ENCODE measurements at regions not wholly inside any gene's neighbourhood (a gene's known extent, or its start where the extent isn't known, plus 50 kb on each side); places are given as distances from the start of the nearest gene placed in this dataset.

DNA sequence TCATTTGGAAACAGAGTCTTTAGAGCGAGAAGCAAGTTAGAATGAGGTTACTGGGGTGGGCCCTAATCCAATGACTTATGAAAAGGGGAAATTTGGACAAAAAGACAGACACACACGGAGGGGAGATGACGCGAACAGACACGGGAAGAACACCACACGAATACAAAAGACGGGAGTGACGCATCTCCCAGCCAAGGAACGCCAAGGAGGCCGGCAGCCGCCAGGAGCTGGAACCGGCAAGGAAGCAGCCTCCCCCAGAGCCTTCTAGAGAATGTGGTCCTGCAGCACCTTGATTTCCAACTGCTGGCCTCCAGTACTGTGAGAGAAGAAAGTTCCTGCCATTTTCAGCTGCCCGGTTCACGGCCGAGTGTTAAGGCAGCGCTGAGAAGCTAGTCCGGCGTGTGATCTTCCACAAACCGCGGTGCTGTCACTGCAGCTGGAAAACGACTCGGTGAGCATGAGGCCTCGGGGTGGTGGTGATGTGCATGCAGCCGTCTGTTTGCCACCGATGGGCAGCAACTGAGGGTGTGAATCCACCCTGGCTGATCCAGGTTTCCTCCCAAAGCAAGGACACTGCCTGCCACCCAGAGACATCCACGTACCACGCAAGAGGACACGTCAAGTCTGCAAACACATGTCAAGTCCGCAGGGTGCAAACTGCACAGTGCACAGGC, 124.5 kb downstream of the NCOR2 start:
- no peak for DNase-seq

DNA sequence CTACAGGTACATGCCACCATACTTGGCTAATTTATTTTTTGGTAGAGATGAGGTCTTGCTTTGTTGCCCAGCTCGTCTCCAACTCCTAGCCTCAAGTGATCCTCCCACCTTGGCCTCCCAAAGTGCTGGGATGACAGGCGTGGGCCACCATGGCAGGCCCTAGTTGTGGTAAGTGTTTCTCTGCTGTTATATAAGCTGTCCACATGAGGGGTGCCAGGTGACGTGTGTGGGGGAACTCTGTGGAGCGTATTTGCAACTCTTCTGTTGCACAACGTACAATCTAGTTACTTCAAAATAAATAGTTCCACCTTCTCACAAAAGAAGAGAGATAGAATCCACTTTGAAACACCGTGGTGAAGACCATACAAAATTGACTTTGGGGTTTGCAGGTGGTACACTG, 125.1 kb downstream of the NCOR2 start:
- peak in 1 of 2 donors; percentile 42 for DNase-seq

DNA sequence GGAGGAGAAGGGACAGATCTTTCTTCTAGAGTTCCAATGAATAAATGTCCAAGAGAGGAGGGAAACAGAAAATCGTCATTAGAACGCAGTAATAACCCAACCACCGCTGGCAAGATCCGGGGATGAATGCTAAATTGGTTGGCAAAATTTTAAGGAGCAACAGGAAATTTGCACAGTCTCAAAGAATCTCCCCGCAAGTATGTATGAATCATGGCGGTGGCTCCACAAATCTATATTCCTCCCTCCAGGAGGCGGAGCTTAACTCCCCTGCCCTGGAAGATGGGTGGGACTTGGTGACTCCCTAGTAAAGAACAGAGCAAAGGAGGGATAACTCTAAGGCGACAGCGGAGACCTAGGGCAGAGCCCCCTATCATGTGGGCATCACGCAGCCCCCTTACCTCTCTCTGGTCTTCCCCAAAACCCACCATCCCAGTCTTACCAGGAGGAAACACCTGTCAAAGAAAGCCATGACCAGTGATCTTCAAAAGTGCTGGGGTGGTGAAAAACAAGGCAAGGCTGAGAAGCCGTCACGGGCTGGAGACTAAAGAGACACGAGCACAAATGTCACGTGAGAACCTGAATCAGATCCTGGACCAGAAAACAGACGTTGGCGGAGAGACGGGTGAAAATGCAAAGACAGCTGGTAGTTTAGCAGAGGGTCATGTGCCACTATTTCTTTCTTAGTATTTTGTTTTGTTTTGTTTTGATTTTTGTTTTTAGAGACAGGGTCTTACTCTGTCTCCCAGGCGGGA, 125.8 kb downstream of the NCOR2 start:
- no peak for DNase-seq

DNA sequence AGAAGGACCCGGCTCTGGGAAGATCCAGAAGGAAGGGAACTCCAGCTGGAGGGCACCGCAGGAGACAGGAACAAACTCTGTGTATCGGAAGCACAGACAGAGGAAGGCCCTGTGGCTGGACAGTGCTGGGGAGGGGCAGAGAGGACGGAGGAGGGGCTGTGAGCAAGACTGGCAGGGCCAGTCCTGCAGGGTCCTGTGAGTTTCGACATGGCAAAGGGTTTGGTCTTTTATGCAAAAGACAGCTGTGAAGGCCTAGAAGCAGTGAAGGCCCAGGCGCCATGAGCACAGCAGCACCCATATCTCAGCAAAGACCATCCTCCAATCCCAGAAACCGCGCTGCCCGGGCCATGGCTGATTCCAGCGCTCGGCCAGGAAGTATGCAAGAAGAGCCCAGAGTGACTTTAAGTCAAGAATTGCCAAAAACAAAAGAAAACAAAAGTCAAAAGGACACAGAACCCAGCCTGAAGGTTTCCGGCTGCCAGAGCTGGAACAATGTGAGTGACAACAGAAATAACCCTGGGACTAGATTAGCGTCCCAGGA, 126.5 kb downstream of the NCOR2 start:
- no peak for DNase-seq

DNA sequence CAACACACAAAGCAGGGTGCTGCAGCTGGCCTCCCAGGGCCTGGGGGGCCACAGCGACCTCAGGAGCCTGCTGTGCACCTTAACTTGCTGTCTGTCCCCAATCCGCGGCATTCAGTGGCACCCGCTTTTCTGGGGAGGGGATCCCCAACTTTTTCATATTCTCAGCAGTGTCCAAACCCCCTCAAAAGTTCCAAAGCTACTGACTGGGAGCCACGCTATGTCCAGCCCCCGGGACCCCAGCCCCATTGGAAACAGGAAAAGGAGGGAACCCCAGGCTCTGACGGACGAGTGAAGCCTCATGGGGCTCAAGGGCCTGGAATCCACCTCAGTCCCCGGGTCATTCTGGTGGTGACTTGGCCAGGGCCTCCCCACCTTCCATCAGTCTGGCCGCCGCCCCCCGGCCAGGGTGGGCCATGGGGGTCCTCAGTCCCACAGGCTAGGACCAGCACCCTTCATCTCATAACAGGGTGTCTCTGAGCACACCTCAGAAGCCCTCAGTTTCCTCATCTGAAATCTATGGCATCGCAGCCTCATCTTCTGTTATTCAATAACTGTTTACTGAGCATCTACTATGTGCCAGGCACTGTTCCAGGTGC, 127.3 kb downstream of the NCOR2 start:
- no peak for DNase-seq

DNA sequence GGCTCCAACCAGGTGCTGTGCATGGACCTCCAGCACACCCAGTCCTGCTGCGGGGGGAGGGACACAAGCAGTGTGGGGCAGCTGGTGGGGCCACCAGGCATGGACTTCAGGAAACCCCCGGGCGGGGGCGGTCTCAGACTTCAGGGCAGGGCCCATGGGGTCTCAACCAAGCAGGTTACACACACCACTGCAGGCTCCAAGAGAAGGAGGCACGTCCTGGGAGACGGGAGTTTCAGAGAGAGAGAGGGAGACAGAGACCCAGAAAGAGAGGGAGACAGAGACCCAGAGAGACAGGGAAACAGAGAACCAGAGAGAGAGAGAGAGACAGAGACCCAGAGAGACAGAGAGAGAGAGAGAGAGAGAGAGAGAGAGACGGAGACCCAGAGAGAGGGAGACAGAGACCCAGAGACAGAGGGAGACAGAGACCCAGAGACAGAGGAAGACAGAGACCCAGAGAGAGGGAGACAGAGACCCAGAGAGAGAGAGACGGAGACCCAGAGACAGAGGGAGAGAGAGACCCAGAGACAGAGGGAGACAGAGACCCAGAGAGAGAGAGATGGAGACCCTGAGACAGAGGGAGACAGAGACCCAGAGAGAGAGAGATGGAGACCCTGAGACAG, 128.9 kb downstream of the NCOR2 start:
- no peak for DNase-seq

- DNase-seq: no peak
These were observed 129.6 kb downstream of the NCOR2 start for GRCh38 chr12:124437617-124438436.

GRCh38 chr12:124437121-124437520, 130.3 kb downstream of the NCOR2 start:
- DNase-seq: no peak

DNA sequence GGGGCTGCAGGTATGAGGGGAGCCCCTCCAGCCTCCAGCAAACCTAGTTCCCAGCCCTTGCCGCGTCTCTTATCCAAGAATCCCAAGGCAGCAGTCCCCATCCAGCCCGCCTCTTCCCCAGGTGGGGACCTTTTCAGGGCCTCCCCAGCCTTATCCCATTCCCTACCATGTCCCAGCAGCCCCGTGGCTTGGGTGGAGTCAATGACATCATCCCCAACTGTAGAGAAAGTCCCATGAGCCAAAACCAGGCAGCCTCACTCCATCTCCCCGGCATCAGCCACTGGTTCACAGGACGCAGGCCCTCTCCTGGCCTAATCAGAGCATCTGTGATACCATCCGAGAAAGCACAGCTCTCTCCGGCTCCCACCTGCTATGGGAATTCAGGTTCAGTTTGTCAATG, 131.0 kb downstream of the NCOR2 start:
- DNase-seq: no peak

- DNase-seq: no peak
These were observed 131.5 kb downstream of the NCOR2 start for GRCh38 chr12:124435806-124436345.

GRCh38 chr12:124434951-124435805, 132.2 kb downstream of the NCOR2 start:
- no peak for DNase-seq

GRCh38 chr12:124434354-124434753, 133.1 kb downstream of the NCOR2 start:
- DNase-seq: no peak

GRCh38 chr12:124433879-124434278, 133.5 kb downstream of the NCOR2 start:
- DNase-seq: no peak

DNA sequence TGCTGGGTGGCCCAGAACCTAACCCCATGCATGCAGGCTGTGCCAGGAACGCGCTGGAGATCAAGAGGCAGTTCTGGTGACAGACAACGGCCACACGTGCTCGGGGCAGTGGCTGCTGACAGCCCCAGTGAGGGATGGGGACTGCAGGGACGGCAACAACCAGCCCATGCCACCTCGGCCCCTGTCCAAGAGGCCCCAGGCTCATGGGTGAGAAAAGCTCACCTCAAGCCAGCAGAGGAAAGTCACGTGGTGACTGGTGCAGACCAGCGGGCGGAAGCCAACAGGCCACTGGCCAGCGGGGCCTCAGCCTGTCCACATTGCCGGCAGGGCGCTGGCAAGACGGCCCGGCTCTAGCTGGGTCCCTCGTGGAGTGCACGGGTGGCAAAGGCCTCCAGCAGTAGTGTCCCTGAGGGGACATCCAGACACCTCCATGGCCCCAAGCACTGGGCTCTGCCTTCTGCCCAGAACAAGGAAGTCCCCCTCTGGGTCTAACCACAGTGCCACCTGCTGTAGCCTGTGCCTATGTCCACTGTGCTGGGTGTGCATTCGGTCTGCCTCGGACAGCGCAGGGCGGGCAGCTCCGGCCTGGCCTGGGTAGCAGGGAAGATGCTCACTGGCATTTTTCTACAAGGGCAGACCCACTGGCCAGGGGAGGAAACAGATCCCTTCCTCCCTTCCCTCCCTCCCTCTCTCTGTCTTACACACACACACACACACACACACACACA, 134.1 kb downstream of the NCOR2 start:
- no peak for DNase-seq

- DNase-seq: peak; percentile 42 to 44
These were observed 135.0 kb downstream of the NCOR2 start for GRCh38 chr12:124432376-124432775.

- no peak for DNase-seq
These were observed 135.4 kb downstream of the NCOR2 start for GRCh38 chr12:124431971-124432370.

GRCh38 chr12:124430491-124430890, 135.6 kb downstream of the RFLNA start:
- DNase-seq: no peak

GRCh38 chr12:124429535-124429934, 134.6 kb downstream of the RFLNA start:
- DNase-seq: no peak

DNA sequence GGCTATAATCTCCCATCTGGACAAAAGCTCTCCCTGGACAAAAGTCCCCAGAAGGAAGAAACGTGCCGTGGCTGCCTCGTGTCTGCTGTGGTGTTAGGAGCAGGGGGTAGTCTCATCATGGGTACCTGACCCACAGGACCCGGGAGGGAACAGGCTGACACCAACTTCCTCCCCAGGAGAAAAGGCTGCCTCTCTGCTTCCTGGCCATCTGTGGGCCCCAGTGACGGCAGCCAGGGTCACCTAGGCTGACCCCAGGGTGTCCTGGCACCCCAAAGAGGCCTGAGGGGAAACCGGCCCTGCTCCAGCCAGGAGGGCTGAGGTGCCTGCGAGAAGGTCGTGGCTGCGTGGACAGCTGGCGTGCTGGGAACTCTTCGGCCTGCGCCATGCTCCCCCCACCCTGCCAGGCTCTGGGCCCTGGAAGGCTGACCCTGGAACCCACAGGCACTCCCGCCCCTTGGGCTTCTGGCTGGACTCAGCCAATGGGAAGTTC, 133.9 kb downstream of the RFLNA start:
- no peak for DNase-seq

GRCh38 chr12:124428136-124428791, 133.4 kb downstream of the RFLNA start:
- no peak for DNase-seq
